ENCODE measurements at regions not wholly inside any gene's neighbourhood (a gene's known extent, or its start where the extent isn't known, plus 50 kb on each side); places are given as distances from the start of the nearest gene placed in this dataset.

GRCh38 chr3:80213086-80213485 is 445.3 kb upstream of the ROBO1 start:
- Histone ChIP-seq H3K36me3 (no peaks in the 10 kb centered on the region), H3K4me1 (no peaks in the 10 kb centered on the region), H3K27ac (no peak overlapping the region), H3K9me3 (no peaks in the 10 kb centered on the region), H3K4me3 (no peak overlapping the region), H3K27me3 (no peaks in the 10 kb centered on the region)
- intact Hi-C loops (cut with DNase I) = no loop called here
- ATAC-seq = no peak
- no peak for DNase-seq
- WGBS, 4 donors = 49 to 68% (median 54%) methylated on average over 4 of the region's 4 CpGs
- TF ChIP-seq POLR2A (IDR thresholded peaks at IDR 0.05) (no peak), CTCF (IDR thresholded peaks at IDR 0.05) (no peak)

DNA sequence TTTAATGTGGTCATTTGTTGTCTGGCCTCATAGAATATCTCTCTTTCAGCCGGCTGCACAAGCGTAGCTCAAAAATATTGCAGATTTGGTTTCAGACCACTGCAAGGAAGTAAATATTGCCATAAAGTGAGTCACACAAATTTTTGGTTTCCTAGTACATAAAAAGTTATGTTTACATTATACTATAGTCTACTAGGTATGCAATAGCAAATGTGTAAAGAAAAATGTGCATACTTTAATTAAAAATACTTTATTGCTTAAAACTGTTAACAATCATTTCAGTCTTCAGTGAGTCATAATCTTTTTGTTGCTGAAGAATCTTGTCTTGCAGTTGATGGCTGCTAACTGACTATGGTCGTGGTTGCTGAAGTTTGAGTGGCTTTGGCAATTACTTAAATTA is 425.1 kb upstream of the ROBO1 start:
- Histone ChIP-seq H3K36me3 (no peaks in the 10 kb centered on the region), H3K27me3 (no peaks in the 10 kb centered on the region), H3K9me3 (peaks cover 0 to 8% (median 0%) of the 10 kb centered on the region in 12 donors), H3K4me3 (no peak overlapping the region), H3K4me1 (no peaks in the 10 kb centered on the region), H3K27ac (no peak overlapping the region)
- intact Hi-C loops (cut with DNase I) = loop anchor here in 1 of 10 donors (10.0 kb wide), 1 partner anchor 258 kb away; no protein-coding TSS in a partner anchor
- WGBS, 4 donors = 48 to 73% (median 64%) methylated on average over 3 of the region's 3 CpGs
- TF ChIP-seq POLR2A (IDR thresholded peaks at IDR 0.05) (no peak), CTCF (IDR thresholded peaks at IDR 0.05) (no peak)
- DNase-seq (no peak), ATAC-seq (no peak)

DNA sequence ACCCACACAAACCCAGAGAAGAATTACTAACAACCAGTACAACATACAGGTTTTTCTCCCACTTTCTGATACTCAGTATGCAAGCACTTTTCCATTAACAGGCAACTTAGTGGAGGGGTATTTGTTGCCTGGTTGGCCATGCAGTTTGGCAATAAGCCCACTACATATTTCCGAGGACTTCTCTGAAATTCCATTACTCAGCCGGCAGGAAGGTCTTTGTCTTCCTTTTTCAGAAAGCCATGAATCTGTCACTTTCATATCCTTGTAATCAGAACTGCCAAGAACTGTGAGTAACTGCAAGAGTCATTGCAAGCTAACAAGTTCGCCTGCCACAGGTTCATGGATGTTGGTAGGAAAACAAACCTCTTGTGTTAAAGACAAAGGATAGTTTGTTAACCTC is 422.3 kb upstream of the ROBO1 start:
- Histone ChIP-seq H3K4me1 (no peaks in the 10 kb centered on the region), H3K9me3 (no peaks in the 10 kb centered on the region), H3K4me3 (no peak overlapping the region), H3K36me3 (no peaks in the 10 kb centered on the region), H3K27me3 (no peaks in the 10 kb centered on the region), H3K27ac (no peak overlapping the region)
- intact Hi-C loops (cut with DNase I) = loop anchor here in 1 of 10 donors (10.0 kb wide), 1 partner anchor 255 kb away; no protein-coding TSS in a partner anchor
- WGBS, 4 donors = 10 to 22% (median 20%) methylated on average over 3 of the region's 3 CpGs
- DNase-seq (no peak), ATAC-seq (no peak)
- no peak for TF ChIP-seq CTCF (IDR thresholded peaks at IDR 0.05)
- no peak for TF ChIP-seq POLR2A (IDR thresholded peaks at IDR 0.05)

DNA sequence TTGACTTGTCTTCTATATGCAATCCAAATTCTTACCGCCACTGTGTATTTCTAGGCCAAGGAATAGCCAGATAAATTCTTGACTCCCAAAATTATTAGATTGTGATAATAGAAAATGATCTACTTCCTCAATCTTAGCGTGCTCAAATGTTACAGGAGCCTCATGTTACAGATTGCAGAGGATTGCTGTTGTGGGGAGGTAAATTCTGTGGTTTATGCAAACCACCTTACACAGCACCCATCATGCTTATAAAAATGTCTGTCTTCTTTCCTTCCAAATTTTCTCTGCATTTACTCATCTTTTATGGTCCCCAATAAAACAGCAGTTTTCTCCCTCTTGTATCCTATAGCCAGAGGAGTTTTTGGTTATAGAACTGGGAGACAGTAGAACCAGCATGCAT is 420.2 kb upstream of the ROBO1 start:
- WGBS, 4 donors = 83 to 84% (median 83%) methylated on average over 2 of the region's 2 CpGs
- Histone ChIP-seq H3K4me3 (no peak overlapping the region), H3K27me3 (no peaks in the 10 kb centered on the region), H3K36me3 (no peaks in the 10 kb centered on the region), H3K9me3 (no peaks in the 10 kb centered on the region), H3K4me1 (no peaks in the 10 kb centered on the region), H3K27ac (no peak overlapping the region)
- no peak for ATAC-seq
- intact Hi-C loops (cut with DNase I) = no loop called here
- TF ChIP-seq POLR2A (IDR thresholded peaks at IDR 0.05) (no peak), CTCF (IDR thresholded peaks at IDR 0.05) (no peak)
- DNase-seq = no peak

Measured in heart left ventricle (tissue), 16 donors.